Karpas-422 (cell line): ENCODE measurements at regions not wholly inside any gene's neighbourhood (a gene's known extent, or its start where the extent isn't known, plus 50 kb on each side); places are given as distances from the start of the nearest gene placed in this dataset.

Experiments used
- DNase-seq: peaks from one replicate; pipeline ENCODE4 v3.0.0-alpha.2; 2015
- H2AFZ ChIP-seq: fragments of 200-600 bp; sonication (generic); 2 replicates; pipeline ENCODE4 v1.6.1; 2014; ENCODE audit warnings: antibody characterized with exemption, low read length, mixed read lengths
- H3K27ac ChIP-seq: fragments of 200-600 bp; sonication (generic); 2 replicates; pipeline ENCODE4 v1.5.1; 2014; ENCODE audit warnings: mild to moderate bottlenecking, low read length, moderate library complexity
- H3K27me3 ChIP-seq: fragments of 200-600 bp; sonication (generic); 2 replicates; pipeline ENCODE4 v1.6.1; 2014; ENCODE audit warnings: low read length, mixed read lengths
- H3K36me3 ChIP-seq: fragments of 200-600 bp; sonication (generic); 2 replicates; pipeline ENCODE4 v1.6.1; 2014; ENCODE audit warnings: low read length, mixed read lengths; ENCODE audit not compliant: insufficient read depth
- H3K4me1 ChIP-seq: fragments of 200-600 bp; sonication (generic); 2 replicates; pipeline ENCODE4 v1.6.1; 2014; ENCODE audit warnings: mild to moderate bottlenecking, low read length, mixed read lengths
- H3K4me2 ChIP-seq: fragments of 200-600 bp; sonication (generic); 2 replicates; pipeline ENCODE4 v1.6.1; 2014; ENCODE audit warnings: low read length, low read depth, mild to moderate bottlenecking; ENCODE audit not compliant: poor library complexity, severe bottlenecking
- H3K4me3 ChIP-seq: fragments of 200-600 bp; sonication (generic); 2 replicates; pipeline ENCODE4 v1.5.1; 2014; ENCODE audit warnings: mild to moderate bottlenecking, antibody characterized with exemption, low read length, mixed read lengths
- H3K79me2 ChIP-seq: fragments of 200-600 bp; sonication (generic); 2 replicates; pipeline ENCODE4 v1.6.1; 2014; ENCODE audit warnings: mild to moderate bottlenecking, low read length, mixed read lengths
- H3K9ac ChIP-seq: fragments of 200-600 bp; sonication (generic); 2 replicates; pipeline ENCODE4 v1.6.0; 2014; ENCODE audit warnings: low read length
- H3K9me2 ChIP-seq: fragments of 200-600 bp; sonication (generic), shearing (Covaris generic); replicated peaks from 2 replicates; pipeline ENCODE4 v1.6.0; 2014; ENCODE audit warnings: mild to moderate bottlenecking, low read length, moderate library complexity; ENCODE audit not compliant: insufficient read depth
- H3K9me3 ChIP-seq: fragments of 300-700, 200-600 bp; sonication (generic); 2 replicates; pipeline ENCODE4 v1.6.1; 2014; ENCODE audit warnings: low read length, mixed read lengths
- H4K20me1 ChIP-seq: fragments of 200-600 bp; sonication (generic); 2 replicates; pipeline ENCODE4 v1.6.1; 2014; ENCODE audit warnings: mild to moderate bottlenecking, antibody characterized with exemption, low read length, low read depth; ENCODE audit not compliant: insufficient read depth

DNA sequence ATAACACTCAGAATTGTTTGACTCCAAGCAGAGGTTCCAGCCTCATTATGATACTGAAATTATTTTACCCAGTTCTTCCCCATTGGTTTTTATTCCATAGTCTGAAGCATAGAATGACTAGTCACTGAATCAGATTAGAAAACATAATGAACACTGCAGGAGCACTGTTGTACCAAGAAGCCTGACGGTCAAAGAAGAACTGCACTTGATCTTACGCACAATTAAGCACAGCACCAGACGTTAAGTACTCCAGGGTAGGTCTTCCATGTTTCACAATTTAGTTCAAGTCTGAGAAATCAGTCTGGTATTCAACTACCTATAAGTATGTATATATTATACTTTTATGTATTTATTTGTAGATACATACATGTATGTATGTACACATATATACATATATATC is 973.5 kb upstream of the SPRY2 start:
- Histone ChIP-seq H3K9me3 (peaks cover 19% of the 10 kb centered on the region), H3K9me2 (no peaks in the 10 kb centered on the region), H3K79me2 (no peaks in the 10 kb centered on the region), H3K4me1 (no peaks in the 10 kb centered on the region), H4K20me1 (no peaks in the 10 kb centered on the region), H3K4me2 (no peak overlapping the region), H3K4me3 (no peak overlapping the region), H2AFZ (no peak overlapping the region), H3K9ac (no peak overlapping the region), H3K27ac (no peak overlapping the region), H3K27me3 (no peaks in the 10 kb centered on the region), H3K36me3 (no peaks in the 10 kb centered on the region)
- no peak for DNase-seq

DNA sequence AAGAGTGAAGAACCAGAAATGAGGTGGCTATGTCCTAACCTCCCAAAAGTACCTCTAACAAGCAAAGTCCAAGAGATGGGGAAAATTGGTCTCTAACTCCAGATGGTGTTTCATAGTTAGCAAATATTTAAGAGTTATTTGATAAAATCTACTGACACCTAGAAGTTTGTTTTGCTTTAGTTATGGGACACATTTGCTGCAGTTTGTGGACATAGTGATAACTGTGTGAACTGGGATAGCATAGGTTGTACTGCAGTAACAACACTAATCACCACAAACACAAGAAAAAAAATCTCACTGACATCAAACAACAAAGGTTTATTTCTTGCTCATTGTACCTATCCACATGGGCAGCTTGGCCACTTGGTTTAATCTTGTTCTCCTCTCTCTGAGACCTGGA is 965.0 kb upstream of the SPRY2 start:
- Histone ChIP-seq H3K4me2 (no peak overlapping the region), H3K36me3 (no peaks in the 10 kb centered on the region), H3K27ac (no peak overlapping the region), H3K9ac (no peak overlapping the region), H3K4me3 (no peak overlapping the region), H3K27me3 (no peaks in the 10 kb centered on the region), H3K4me1 (no peaks in the 10 kb centered on the region), H2AFZ (no peak overlapping the region), H3K79me2 (no peaks in the 10 kb centered on the region), H3K9me2 (no peaks in the 10 kb centered on the region), H3K9me3 (peaks cover 11% of the 10 kb centered on the region; the same call in 1 of the 2 replicates), H4K20me1 (no peaks in the 10 kb centered on the region)
- no peak for DNase-seq

GRCh38 chr13:81304121-81304659 is 963.3 kb upstream of the SPRY2 start:
- Histone ChIP-seq H3K27me3 (no peaks in the 10 kb centered on the region), H3K27ac (no peak overlapping the region), H3K9me2 (no peaks in the 10 kb centered on the region), H3K79me2 (no peaks in the 10 kb centered on the region), H3K36me3 (no peaks in the 10 kb centered on the region), H4K20me1 (no peaks in the 10 kb centered on the region), H3K9ac (no peak overlapping the region), H3K4me2 (no peak overlapping the region), H3K9me3 (peaks cover 9% of the 10 kb centered on the region), H3K4me3 (no peak overlapping the region), H3K4me1 (no peaks in the 10 kb centered on the region), H2AFZ (no peak overlapping the region)
- DNase-seq, result no peak

- Histone ChIP-seq H3K4me2 (no peak overlapping the region), H2AFZ (no peak overlapping the region), H3K4me3 (no peak overlapping the region), H3K4me1 (no peaks in the 10 kb centered on the region), H3K79me2 (no peaks in the 10 kb centered on the region), H3K9me3 (peaks cover 9% of the 10 kb centered on the region; the same call in 1 of the 2 replicates), H3K9ac (no peak overlapping the region), H3K9me2 (no peaks in the 10 kb centered on the region), H3K27ac (no peak overlapping the region), H4K20me1 (no peaks in the 10 kb centered on the region), H3K36me3 (no peaks in the 10 kb centered on the region), H3K27me3 (no peaks in the 10 kb centered on the region)
- DNase-seq, result no peak
Observed at GRCh38 chr13:81302677-81303076, 961.8 kb upstream of the SPRY2 start.

DNA sequence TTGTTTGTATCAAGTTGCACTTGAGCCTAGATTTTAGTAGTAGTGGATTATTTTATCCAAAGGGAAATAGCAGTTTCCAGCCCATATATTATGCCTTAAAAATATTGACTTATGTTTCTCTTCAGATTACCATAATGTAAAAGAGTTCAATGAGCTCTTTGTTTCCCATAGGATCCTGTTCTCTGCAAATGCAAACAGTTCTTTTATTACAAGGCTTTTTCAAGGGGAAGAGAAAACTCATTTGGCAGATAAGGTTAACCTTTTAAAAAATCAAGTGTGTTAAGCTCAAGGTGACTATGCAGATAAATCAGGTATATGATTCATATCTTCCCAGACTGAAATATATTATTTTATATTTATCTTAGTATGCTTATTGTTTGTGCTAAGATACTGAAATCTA is 961.2 kb upstream of the SPRY2 start:
- no peaks in the 10 kb centered on the region for H3K4me1 ChIP-seq
- no peak overlapping the region for H3K4me3 ChIP-seq
- H3K4me2 ChIP-seq, result no peak overlapping the region
- no peak overlapping the region for H3K9ac ChIP-seq
- no peak for DNase-seq
- H3K36me3 ChIP-seq, result no peaks in the 10 kb centered on the region
- H3K9me2 ChIP-seq, result no peaks in the 10 kb centered on the region
- H3K27me3 ChIP-seq, result no peaks in the 10 kb centered on the region
- no peaks in the 10 kb centered on the region for H4K20me1 ChIP-seq
- H3K9me3 ChIP-seq, result peaks cover 9% of the 10 kb centered on the region
- H3K79me2 ChIP-seq, result no peaks in the 10 kb centered on the region
- H2AFZ ChIP-seq, result no peak overlapping the region
- no peak overlapping the region for H3K27ac ChIP-seq

DNA sequence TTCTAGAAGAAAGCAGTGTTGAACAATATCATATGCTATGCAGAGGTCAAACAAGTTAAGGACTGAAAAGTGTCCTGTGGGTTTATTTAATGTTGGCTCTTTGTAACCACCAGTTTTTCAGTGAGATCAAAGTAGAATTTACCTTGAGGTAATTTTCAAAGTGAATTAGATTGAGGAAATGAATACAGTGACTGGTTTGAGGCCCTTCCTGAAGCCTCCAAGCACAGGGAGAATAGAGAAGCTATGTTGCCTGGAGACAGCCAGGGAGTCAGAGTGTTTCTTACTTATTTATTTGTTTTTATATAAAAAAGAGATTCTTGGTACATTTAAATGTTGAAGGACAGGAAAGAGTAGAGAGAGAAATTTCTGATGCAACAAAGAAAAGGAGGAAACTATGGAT is 954.3 kb upstream of the SPRY2 start:
- H3K4me3 ChIP-seq, result no peak overlapping the region
- H3K79me2 ChIP-seq, result no peaks in the 10 kb centered on the region
- no peaks in the 10 kb centered on the region for H4K20me1 ChIP-seq

GRCh38 chr13:81293594-81294164 is 952.8 kb upstream of the SPRY2 start:
- no peaks in the 10 kb centered on the region for H3K27me3 ChIP-seq
- no peaks in the 10 kb centered on the region for H3K9me2 ChIP-seq
- H3K36me3 ChIP-seq, result no peaks in the 10 kb centered on the region
- H3K27ac ChIP-seq, result no peak overlapping the region
- peaks cover 34% of the 10 kb centered on the region for H3K9me3 ChIP-seq
- no peak overlapping the region for H2AFZ ChIP-seq
- no peak overlapping the region for H3K9ac ChIP-seq
- DNase-seq, result no peak
- H4K20me1 ChIP-seq, result no peaks in the 10 kb centered on the region
- H3K4me2 ChIP-seq, result no peak overlapping the region
- H3K4me3 ChIP-seq, result no peak overlapping the region
- H3K4me1 ChIP-seq, result no peaks in the 10 kb centered on the region
- no peaks in the 10 kb centered on the region for H3K79me2 ChIP-seq

More for the DNA sequence above, 954.3 kb upstream of the SPRY2 start:
- Histone ChIP-seq H2AFZ (no peak overlapping the region), H3K36me3 (no peaks in the 10 kb centered on the region), H3K4me1 (no peaks in the 10 kb centered on the region), H3K9me2 (no peaks in the 10 kb centered on the region), H3K27me3 (no peaks in the 10 kb centered on the region), H3K27ac (no peak overlapping the region), H3K9ac (no peak overlapping the region), H3K4me2 (no peak overlapping the region), H3K9me3 (peaks cover 32% of the 10 kb centered on the region)
- DNase-seq, result no peak

DNA sequence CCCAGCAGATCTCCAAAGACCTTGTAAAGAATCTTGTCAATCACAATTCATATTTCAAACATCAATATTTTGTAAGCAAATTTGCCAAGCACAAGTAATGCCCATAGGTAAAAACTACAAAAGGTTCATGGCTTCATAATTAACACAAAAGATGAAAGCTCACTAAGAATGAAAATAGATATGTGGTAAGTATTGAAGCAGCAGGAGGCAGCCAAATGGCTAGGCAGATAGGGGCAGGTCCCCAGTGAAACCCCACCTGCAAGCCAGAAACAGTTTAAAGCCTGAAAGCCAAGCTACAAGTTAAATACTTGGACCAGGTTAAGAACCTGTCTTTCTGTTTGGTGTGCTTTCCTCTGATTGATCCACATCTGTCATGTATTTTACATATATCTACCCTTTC is 942.6 kb upstream of the SPRY2 start:
- no peak overlapping the region for H2AFZ ChIP-seq

More for the DNA sequence above, 942.6 kb upstream of the SPRY2 start:
- Histone ChIP-seq H3K79me2 (no peaks in the 10 kb centered on the region), H4K20me1 (no peaks in the 10 kb centered on the region), H3K9me2 (no peaks in the 10 kb centered on the region), H3K36me3 (no peaks in the 10 kb centered on the region), H3K9me3 (peaks cover 20% of the 10 kb centered on the region), H3K27ac (no peak overlapping the region), H3K27me3 (no peaks in the 10 kb centered on the region), H3K4me1 (no peaks in the 10 kb centered on the region), H3K4me3 (no peak overlapping the region), H3K4me2 (no peak overlapping the region), H3K9ac (no peak overlapping the region)
- DNase-seq, result no peak
